ENCODE measurements at regions not wholly inside any gene's neighbourhood (a gene's known extent, or its start where the extent isn't known, plus 50 kb on each side); places are given as distances from the start of the nearest gene placed in this dataset.
"Not testable (repeated sequence)": the region's sequence is repeated elsewhere in the genome, so short reads cannot be mapped to it uniquely, and the experiment has no call there.

DNA sequence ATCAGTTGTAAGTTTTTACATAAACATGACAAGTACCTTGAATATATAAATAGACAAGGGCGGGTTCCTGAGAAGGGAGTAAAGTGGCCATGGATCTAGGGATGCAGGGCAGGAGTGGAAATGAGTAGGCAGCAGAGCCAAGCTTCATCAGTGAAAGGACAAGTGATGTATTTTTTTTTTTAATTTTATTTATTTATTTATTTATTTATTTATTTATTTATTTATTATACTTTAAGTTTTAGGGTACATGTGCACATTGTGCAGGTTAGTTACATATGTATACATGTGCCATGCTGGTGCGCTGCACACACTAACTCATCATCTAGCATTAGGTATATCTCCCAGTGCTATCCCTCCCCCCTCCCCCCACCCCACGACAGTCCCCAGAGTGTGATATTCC lies 428.3 kb downstream of the CCSER2 start:
- TF ChIP-seq POLR2A, POLR2AphosphoS5 (IDR thresholded peaks at IDR 0.05; ENCODE audit: low read depth, low read length): not testable (repeated sequence)

Measured in GM12892 (cell line).